HepG2 (cell line): ENCODE measurements at regions not wholly inside any gene's neighbourhood (a gene's known extent, or its start where the extent isn't known, plus 50 kb on each side); places are given as distances from the start of the nearest gene placed in this dataset.

Experiments
- AGO2 ChIP-seq: fragments of 200-400 bp; formaldehyde crosslinking; optimal IDR thresholded peaks from 2 replicates; pipeline ENCODE3; 2017; ENCODE audit warnings: mild to moderate bottlenecking, low read depth, low read length, moderate library complexity
- CC2D1A ChIP-seq: sonication (generic); formaldehyde crosslinking; IDR thresholded peaks from 2 replicates; pipeline ENCODE4 v1.8.1; 2023; ENCODE audit warnings: mild to moderate bottlenecking, missing genetic modification reagents
- CEBPG ChIP-seq: IDR thresholded peaks from 2 replicates; pipeline ENCODE4 v1.6.1; 2016
- ERF ChIP-seq: IDR thresholded peaks from 2 replicates; pipeline ENCODE4 v1.6.1; 2018; ENCODE audit warnings: missing biosample characterization, missing genetic modification reagents
- FOXA3 ChIP-seq: IDR thresholded peaks from 2 replicates; pipeline ENCODE4 v1.6.1; 2016; ENCODE audit warnings: missing genetic modification reagents, missing compliant biosample characterization
- GATAD2A ChIP-seq: IDR thresholded peaks from 2 replicates; pipeline ENCODE4 v1.6.1; 2016
- HNRNPH1 ChIP-seq: fragments of 200-400 bp; formaldehyde crosslinking; optimal IDR thresholded peaks from 2 replicates; pipeline ENCODE3; 2017; ENCODE audit warnings: mild to moderate bottlenecking, low read depth, low read length
- KDM1A ChIP-seq: IDR thresholded peaks from 2 replicates; pipeline ENCODE4 v1.6.1; 2016; ENCODE audit warnings: missing compliant biosample characterization
- KLF12 ChIP-seq: sonication (generic); formaldehyde crosslinking; IDR thresholded peaks from 2 replicates; pipeline ENCODE4 v1.4.0; 2020; ENCODE audit warnings: missing genetic modification reagents, borderline replicate concordance
- KLF6 ChIP-seq: IDR thresholded peaks from 2 replicates; pipeline ENCODE4 v1.8.0; 2016; ENCODE audit warnings: missing biosample characterization, missing genetic modification reagents
- NR2F1 ChIP-seq, 2 experiments: fragments of 450-650 bp in 1 of 2; formaldehyde crosslinking in 1 of 2; IDR thresholded peaks; 2 replicates each; pipeline versions ENCODE4 v1.5.0 to v1.6.1; 2016 to 2020; ENCODE audit warnings: mild to moderate bottlenecking in 1 of 2, missing compliant biosample characterization in 1 of 2, missing genetic modification reagents in 1 of 2, moderate library complexity in 1 of 2
- NR2F6 ChIP-seq, 2 experiments: IDR thresholded peaks; 2 replicates each; pipeline ENCODE4 v1.6.1; 2016; ENCODE audit warnings: antibody characterized with exemption in 1 of 2, mild to moderate bottlenecking in 1 of 2
- SAFB2 ChIP-seq: sonication (generic); formaldehyde crosslinking; IDR thresholded peaks from 2 replicates; pipeline ENCODE4 v1.5.1; 2020; ENCODE audit warnings: missing genetic modification reagents, low read depth, mild to moderate bottlenecking, borderline replicate concordance
- SOX13 ChIP-seq, 3 experiments: fragments of 450-650 bp in 1 of 3; sonication (generic) in 1 of 3; formaldehyde crosslinking in 1 of 3; IDR thresholded peaks in 2 of 3; conservative IDR thresholded peaks in 1 of 3; 2 replicates each; pipeline versions ENCODE4 v1.5.0 to v1.6.1; 2016 to 2020; ENCODE audit warnings: antibody characterized with exemption in 1 of 3, mild to moderate bottlenecking in 1 of 3, missing compliant biosample characterization in 1 of 3, missing genetic modification reagents in 1 of 3, moderate library complexity in 1 of 3
- ZFP36L1 ChIP-seq: sonication (generic); formaldehyde crosslinking; IDR thresholded peaks from 2 replicates; pipeline ENCODE4 v1.8.0; 2022; ENCODE audit warnings: mild to moderate bottlenecking, missing genetic modification reagents, moderate library complexity
- ZNF549 ChIP-seq: sonication (generic); formaldehyde crosslinking; IDR thresholded peaks from 2 replicates; pipeline ENCODE4 v1.5.0; 2020; ENCODE audit warnings: missing genetic modification reagents
- ZNF879 ChIP-seq: sonication (generic); formaldehyde crosslinking; IDR thresholded peaks from 2 replicates; pipeline ENCODE4 v1.8.1; 2023; ENCODE audit warnings: missing genetic modification reagents
- TF ChIP-seq, protein P1 (sequence below): sonication (generic); formaldehyde crosslinking; IDR thresholded peaks from one replicate; pipeline ENCODE4 v1.5.1; 2020; ENCODE audit warnings: mild to moderate bottlenecking, missing genetic modification reagents; ENCODE audit errors: not compliant biosample characterization
- TF ChIP-seq, protein P2 (sequence below): sonication (generic); formaldehyde crosslinking; IDR thresholded peaks from 2 replicates; pipeline ENCODE4 v1.5.0; 2020; ENCODE audit warnings: missing genetic modification reagents, mild to moderate bottlenecking, borderline replicate concordance
- TF ChIP-seq, protein P3 (sequence below): sonication (generic); formaldehyde crosslinking; IDR thresholded peaks from 2 replicates; pipeline ENCODE4 v1.5.0; 2020; ENCODE audit warnings: mild to moderate bottlenecking, missing genetic modification reagents, borderline replicate concordance

DNA sequence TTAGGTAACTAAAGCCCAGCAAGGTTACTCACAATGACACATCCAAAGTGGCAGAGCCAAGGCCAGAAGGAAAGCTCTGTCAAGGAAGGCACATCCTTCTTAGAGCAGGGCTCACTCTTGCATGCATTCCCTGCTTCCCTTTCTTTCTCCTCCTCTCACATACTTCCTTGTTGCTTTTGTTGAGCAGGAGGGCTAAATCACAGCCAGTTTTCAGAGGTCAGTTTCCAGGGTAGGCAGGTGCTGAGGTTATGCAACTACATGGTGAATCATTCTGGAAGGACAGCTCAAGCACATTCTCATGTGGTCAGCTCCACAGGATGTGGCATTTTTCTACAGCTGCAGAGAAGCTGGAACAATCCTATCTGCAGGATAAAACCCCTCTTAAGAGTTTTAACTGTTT lies 275.6 kb downstream of the ZNF621 start (continued):
- TF ChIP-seq, protein P1, sequence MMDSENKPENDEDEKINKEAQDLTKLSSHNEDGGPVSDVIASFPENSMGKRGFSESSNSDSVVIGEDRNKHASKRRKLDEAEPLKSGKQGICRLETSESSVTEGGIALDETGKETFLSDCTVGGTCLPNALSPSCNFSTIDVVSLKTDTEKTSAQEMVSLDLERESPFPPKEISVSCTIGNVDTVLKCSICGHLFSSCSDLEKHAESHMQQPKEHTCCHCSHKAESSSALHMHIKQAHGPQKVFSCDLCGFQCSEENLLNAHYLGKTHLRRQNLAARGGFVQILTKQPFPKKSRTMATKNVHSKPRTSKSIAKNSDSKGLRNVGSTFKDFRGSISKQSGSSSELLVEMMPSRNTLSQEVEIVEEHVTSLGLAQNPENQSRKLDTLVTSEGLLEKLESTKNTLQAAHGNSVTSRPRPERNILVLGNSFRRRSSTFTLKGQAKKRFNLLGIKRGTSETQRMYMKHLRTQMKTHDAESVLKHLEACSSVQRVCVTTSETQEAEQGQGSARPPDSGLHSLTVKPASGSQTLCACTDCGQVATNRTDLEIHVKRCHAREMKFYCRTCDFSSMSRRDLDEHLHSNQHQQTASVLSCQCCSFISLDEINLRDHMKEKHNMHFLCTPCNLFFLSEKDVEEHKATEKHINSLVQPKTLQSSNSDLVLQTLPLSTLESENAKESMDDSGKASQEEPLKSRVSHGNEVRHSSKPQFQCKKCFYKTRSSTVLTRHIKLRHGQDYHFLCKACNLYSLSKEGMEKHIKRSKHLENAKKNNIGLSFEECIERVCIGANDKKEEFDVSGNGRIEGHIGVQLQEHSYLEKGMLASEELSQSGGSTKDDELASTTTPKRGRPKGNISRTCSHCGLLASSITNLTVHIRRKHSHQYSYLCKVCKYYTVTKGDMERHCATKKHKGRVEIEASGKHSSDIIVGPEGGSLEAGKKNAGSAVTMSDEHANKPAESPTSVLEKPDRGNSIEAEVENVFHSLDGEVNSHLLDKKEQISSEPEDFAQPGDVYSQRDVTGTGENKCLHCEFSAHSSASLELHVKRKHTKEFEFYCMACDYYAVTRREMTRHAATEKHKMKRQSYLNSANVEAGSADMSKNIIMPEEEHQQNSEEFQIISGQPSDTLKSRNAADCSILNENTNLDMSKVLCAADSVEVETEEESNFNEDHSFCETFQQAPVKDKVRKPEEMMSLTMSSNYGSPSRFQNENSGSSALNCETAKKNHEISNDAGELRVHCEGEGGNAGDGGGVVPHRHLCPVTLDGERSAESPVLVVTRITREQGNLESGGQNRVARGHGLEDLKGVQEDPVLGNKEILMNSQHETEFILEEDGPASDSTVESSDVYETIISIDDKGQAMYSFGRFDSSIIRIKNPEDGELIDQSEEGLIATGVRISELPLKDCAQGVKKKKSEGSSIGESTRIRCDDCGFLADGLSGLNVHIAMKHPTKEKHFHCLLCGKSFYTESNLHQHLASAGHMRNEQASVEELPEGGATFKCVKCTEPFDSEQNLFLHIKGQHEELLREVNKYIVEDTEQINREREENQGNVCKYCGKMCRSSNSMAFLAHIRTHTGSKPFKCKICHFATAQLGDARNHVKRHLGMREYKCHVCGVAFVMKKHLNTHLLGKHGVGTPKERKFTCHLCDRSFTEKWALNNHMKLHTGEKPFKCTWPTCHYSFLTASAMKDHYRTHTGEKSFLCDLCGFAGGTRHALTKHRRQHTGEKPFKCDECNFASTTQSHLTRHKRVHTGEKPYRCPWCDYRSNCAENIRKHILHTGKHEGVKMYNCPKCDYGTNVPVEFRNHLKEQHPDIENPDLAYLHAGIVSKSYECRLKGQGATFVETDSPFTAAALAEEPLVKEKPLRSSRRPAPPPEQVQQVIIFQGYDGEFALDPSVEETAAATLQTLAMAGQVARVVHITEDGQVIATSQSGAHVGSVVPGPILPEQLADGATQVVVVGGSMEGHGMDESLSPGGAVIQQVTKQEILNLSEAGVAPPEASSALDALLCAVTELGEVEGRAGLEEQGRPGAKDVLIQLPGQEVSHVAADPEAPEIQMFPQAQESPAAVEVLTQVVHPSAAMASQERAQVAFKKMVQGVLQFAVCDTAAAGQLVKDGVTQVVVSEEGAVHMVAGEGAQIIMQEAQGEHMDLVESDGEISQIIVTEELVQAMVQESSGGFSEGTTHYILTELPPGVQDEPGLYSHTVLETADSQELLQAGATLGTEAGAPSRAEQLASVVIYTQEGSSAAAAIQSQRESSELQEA (CRISPR knock-in tag), result no peak
- no peak for TF ChIP-seq FOXA3 (CRISPR knock-in tag)
- peak; percentile 53; the same call in 1 of the 2 replicates for TF ChIP-seq GATAD2A (CRISPR knock-in tag)
- no peak for TF ChIP-seq NR2F6 (IDR thresholded peaks at IDR 0.05)
- peak; percentile 77; the same call in 1 of the 2 replicates for TF ChIP-seq NR2F6 (CRISPR knock-in tag; IDR thresholded peaks at IDR 0.05)
- no peak for TF ChIP-seq HNRNPH1
- 0 out of 4 replicates have a peak, but pooled peaks of 1 of the 2 experiments have one; percentile 18 for TF ChIP-seq NR2F1 (CRISPR knock-in tag; IDR thresholded peaks at IDR 0.05)
- TF ChIP-seq KLF6, result no peak
- TF ChIP-seq CEBPG, result peak; percentile 82
- 0 out of 2 replicates have a peak, but pooled peaks have one; percentile 24 for TF ChIP-seq ERF (CRISPR knock-in tag)
- 0 out of 2 replicates have a peak, but pooled peaks have one; percentile 16 for TF ChIP-seq KDM1A (CRISPR knock-in tag)
- no peak for TF ChIP-seq CC2D1A (CRISPR knock-in tag)
- no peak for TF ChIP-seq KLF12 (CRISPR knock-in tag)
- TF ChIP-seq, protein P2, sequence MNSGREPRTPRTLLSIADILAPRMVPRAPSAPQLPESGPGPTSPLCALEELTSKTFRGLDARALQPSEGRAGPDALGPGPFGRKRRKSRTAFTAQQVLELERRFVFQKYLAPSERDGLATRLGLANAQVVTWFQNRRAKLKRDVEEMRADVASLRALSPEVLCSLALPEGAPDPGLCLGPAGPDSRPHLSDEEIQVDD (CRISPR knock-in tag), result no peak
- TF ChIP-seq AGO2, result no peak
- no peak for TF ChIP-seq SOX13 (IDR thresholded peaks at IDR 0.05)
- TF ChIP-seq SOX13 (CRISPR knock-in tag; conservative IDR thresholded peaks at IDR 0.05 in 1 of 2, IDR thresholded peaks at IDR 0.05 in 1 of 2), result peak in 1 of 2 experiments; percentile 48; a peak in 1 of 4 replicates
- TF ChIP-seq, protein P3, sequence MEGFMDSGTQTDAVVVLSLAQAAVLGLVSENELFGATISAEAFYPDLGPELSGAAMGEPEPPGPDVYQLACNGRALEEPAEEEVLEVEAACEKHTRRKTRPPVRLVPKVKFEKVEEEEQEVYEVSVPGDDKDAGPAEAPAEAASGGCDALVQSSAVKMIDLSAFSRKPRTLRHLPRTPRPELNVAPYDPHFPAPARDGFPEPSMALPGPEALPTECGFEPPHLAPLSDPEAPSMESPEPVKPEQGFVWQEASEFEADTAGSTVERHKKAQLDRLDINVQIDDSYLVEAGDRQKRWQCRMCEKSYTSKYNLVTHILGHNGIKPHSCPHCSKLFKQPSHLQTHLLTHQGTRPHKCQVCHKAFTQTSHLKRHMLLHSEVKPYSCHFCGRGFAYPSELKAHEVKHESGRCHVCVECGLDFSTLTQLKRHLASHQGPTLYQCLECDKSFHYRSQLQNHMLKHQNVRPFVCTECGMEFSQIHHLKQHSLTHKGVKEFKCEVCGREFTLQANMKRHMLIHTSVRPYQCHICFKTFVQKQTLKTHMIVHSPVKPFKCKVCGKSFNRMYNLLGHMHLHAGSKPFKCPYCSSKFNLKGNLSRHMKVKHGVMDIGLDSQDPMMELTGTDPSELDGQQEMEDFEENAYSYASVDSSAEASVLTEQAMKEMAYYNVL, result no peak
- no peak for TF ChIP-seq ZNF879
- peak; percentile 91; the same call in 1 of the 2 replicates for TF ChIP-seq ZFP36L1 (CRISPR knock-in tag)
- TF ChIP-seq ZNF549 (CRISPR knock-in tag), result no peak
- TF ChIP-seq SAFB2 (CRISPR knock-in tag), result no peak
